ENCODE measurements at regions not wholly inside any gene's neighbourhood (a gene's known extent, or its start where the extent isn't known, plus 50 kb on each side); places are given as distances from the start of the nearest gene placed in this dataset.

DNA sequence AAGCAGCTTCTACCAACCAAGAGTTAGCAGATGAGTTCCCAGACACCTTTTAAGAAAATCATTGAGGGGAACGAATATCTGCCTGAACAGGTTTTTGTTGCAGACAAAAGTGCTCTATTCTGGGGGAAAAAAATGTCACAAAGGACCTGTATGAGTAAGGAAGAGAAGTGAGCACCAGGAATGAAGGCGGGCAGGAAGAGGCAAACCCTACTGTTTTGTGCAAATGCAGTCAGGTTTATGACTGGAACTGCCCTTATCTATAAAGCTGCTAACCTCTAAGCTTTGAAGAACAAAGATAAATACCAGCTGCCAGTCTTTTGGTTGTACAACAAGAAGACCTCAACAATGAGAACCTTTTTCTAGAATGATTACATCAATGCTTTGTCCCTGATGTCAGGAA lies 292.4 kb upstream of the SP4 start:
- Histone ChIP-seq H3K79me2 (ENCODE audit: control insufficient read depth, insufficient read depth, low read length) (no peaks in the 10 kb centered on the region), H4K20me1 (replicated peaks; ENCODE audit: control insufficient read depth, extremely low read depth, insufficient read depth, low read length) (no peaks in the 10 kb centered on the region), H3K27ac (ENCODE audit: insufficient read depth, low read depth, low read length) (no peak overlapping the region), H3K4me1 (ENCODE audit: control insufficient read depth, extremely low read depth, insufficient read depth, low read length) (no peaks in the 10 kb centered on the region), H3K36me3 (ENCODE audit: control insufficient read depth in 2 of 2, extremely low read depth in 1 of 2, insufficient read depth in 2 of 2, low read length in 2 of 2) (no peaks in the 10 kb centered on the region), H3K9me3 (replicated peaks; ENCODE audit: control insufficient read depth, insufficient read depth, low read length) (no peaks in the 10 kb centered on the region), H3K9ac (replicated peaks; ENCODE audit: extremely low read depth, insufficient read depth, low read length) (no peak overlapping the region), H3K4me3 (replicated peaks in 1 of 3; ENCODE audit: insufficient read depth in 1 of 3, low read depth in 1 of 3, low read length in 3 of 3) (no peak overlapping the region), H3K9me1 (replicated peaks; ENCODE audit: control insufficient read depth, extremely low read depth, insufficient read depth, low read length) (no peaks in the 10 kb centered on the region), H3K27me3 (ENCODE audit: control insufficient read depth in 2 of 2, insufficient read depth in 2 of 2, low read length in 2 of 2) (no peaks in the 10 kb centered on the region), H3K4me2 (ENCODE audit: insufficient read depth, low read length) (no peak overlapping the region), H2AFZ (ENCODE audit: low read depth, low read length) (no peak overlapping the region)
- no peak for DNase-seq (ENCODE audit: low read depth, low spot score)
- no peak for FAIRE-seq
- TF ChIP-seq EZH2 (IDR thresholded peaks at IDR 0.05; ENCODE audit: borderline replicate concordance, low read depth, low read length, severe bottlenecking) (no peak), POLR2A (IDR thresholded peaks at IDR 0.05; ENCODE audit: low read depth, low read length) (no peak), MYC (IDR thresholded peaks at IDR 0.05; ENCODE audit: low read depth, low read length) (no peak), FOS (IDR thresholded peaks at IDR 0.05; ENCODE audit: borderline replicate concordance, insufficient read depth, low read length) (no peak), JUN (IDR thresholded peaks at IDR 0.05; ENCODE audit: borderline replicate concordance, insufficient read depth, insufficient read length, low read depth) (no peak), GATA2 (IDR thresholded peaks at IDR 0.05; ENCODE audit: insufficient read depth, insufficient read length, low read depth, low read length) (no peak), POLR2AphosphoS5 (IDR thresholded peaks at IDR 0.05; ENCODE audit: insufficient read depth, low read depth, low read length) (no peak)
- TF ChIP-seq, protein P1, sequence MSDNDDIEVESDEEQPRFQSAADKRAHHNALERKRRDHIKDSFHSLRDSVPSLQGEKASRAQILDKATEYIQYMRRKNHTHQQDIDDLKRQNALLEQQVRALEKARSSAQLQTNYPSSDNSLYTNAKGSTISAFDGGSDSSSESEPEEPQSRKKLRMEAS (IDR thresholded peaks at IDR 0.05; ENCODE audit: insufficient read depth, insufficient read length): no peak
- TF ChIP-seq, protein P2, sequence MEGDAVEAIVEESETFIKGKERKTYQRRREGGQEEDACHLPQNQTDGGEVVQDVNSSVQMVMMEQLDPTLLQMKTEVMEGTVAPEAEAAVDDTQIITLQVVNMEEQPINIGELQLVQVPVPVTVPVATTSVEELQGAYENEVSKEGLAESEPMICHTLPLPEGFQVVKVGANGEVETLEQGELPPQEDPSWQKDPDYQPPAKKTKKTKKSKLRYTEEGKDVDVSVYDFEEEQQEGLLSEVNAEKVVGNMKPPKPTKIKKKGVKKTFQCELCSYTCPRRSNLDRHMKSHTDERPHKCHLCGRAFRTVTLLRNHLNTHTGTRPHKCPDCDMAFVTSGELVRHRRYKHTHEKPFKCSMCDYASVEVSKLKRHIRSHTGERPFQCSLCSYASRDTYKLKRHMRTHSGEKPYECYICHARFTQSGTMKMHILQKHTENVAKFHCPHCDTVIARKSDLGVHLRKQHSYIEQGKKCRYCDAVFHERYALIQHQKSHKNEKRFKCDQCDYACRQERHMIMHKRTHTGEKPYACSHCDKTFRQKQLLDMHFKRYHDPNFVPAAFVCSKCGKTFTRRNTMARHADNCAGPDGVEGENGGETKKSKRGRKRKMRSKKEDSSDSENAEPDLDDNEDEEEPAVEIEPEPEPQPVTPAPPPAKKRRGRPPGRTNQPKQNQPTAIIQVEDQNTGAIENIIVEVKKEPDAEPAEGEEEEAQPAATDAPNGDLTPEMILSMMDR (IDR thresholded peaks at IDR 0.05; ENCODE audit: extremely low read depth in 1 of 2, insufficient read depth in 1 of 2, low read depth in 1 of 2, low read length in 2 of 2): no peak
- ChIA-PET CTCF (no interaction called here), POLR2A (no interaction called here)
- intact Hi-C loops (cut with micrococcal nuclease): no loop called here
- dilution Hi-C loops (cut with MboI; ENCODE audit: extremely low pct_ligation_motif_present, low sequenced_read_pairs): no loop called here
- BruUV-seq (replicated peaks): no TSS peak

Measured in endothelial cell of umbilical vein (primary cell).